HepG2 (cell line): ENCODE measurements at regions not wholly inside any gene's neighbourhood (a gene's known extent, or its start where the extent isn't known, plus 50 kb on each side); places are given as distances from the start of the nearest gene placed in this dataset.

Source experiments
- ATAC-seq: fragments of 200-7000 bp; cut with Tn5 transposase; 3 replicates; pipeline ENCODE4 v1.9.1; 2020; ENCODE audit warnings: mild to moderate bottlenecking, moderate library complexity
- BruUV-seq: library from RNA; stranded (reverse); fragments of 400-500 nt; replicated peaks from 2 replicates; lab custom pipeline; 2021; lab: Mats Ljungman, UMichigan
- CTCF ChIA-PET: fragments of 300-600 bp; formaldehyde crosslinking; extraction: SDS; loops from one replicate; lab custom pipeline; 2021; ENCODE audit warnings: low total read pairs, inconsistent platforms, low intra/inter-chr PET ratio; lab: Yijun Ruan, JAX
- POLR2A ChIA-PET: fragments of 350-600 bp; sonication (Branson Sonifier 250); formaldehyde crosslinking; loops from one replicate; lab custom pipeline; 2020; ENCODE audit warnings: antibody characterized with exemption, inconsistent platforms; lab: Yijun Ruan, JAX
- DNase-seq: peaks from one replicate; pipeline ENCODE4 v3.0.0-alpha.2; 2015; ENCODE audit warnings: low spot score
- FAIRE-seq: peaks from 3 replicates; lab custom pipeline; 2011; peaks lifted over from hg19 to GRCh38; lab: Jason Lieb, UNC
- H2AFZ ChIP-seq: one replicate; pipeline ENCODE4 v1.6.1; 2011; ENCODE audit warnings: low read length, inconsistent platforms
- H3K27ac ChIP-seq: fragments of 300-600 bp; 3 replicates; pipeline ENCODE4 v1.8.0; 2011; ENCODE audit warnings: mixed run types, mild to moderate bottlenecking, mixed read lengths, low read length, inconsistent platforms; ENCODE audit not compliant: insufficient read depth; ENCODE audit errors: extremely low read length
- H3K27me3 ChIP-seq, 2 experiments: fragments of 200-600 bp in 1 of 2; 2 replicates in 1 of 2; 3 replicates in 1 of 2; pipeline versions ENCODE4 v1.6.0 to v1.8.0; 2011; ENCODE audit warnings: low read length in 2 of 2, mild to moderate bottlenecking in 2 of 2, moderate library complexity in 2 of 2, inconsistent platforms in 1 of 2; ENCODE audit not compliant: insufficient read depth in 2 of 2, control insufficient read depth in 1 of 2
- H3K36me3 ChIP-seq, 2 experiments: fragments of 200-600 bp in 1 of 2; replicated peaks in 1 of 2; 2 replicates in 1 of 2; 3 replicates in 1 of 2; pipeline versions ENCODE4 v1.5.1 to v1.8.0; 2011; ENCODE audit warnings: low read length in 2 of 2, inconsistent platforms in 1 of 2; ENCODE audit not compliant: insufficient read depth in 2 of 2, control insufficient read depth in 1 of 2
- H3K4me1 ChIP-seq: 2 replicates; pipeline ENCODE4 v1.5.1; 2012; ENCODE audit warnings: low read length, inconsistent platforms; ENCODE audit not compliant: insufficient read depth
- H3K4me2 ChIP-seq: 2 replicates; pipeline ENCODE4 v1.6.0; 2011; ENCODE audit warnings: low read depth, low read length, inconsistent platforms
- H3K4me3 ChIP-seq, 3 experiments: fragments of 200-600 bp in 1 of 3; sonication (generic), shearing (Covaris generic) in 1 of 3; replicated peaks in 1 of 3; 2 replicates each; pipeline ENCODE4 v1.5.1; 2011 to 2016; ENCODE audit warnings: low read length in 3 of 3, inconsistent platforms in 2 of 3, low read depth in 2 of 3, mild to moderate bottlenecking in 2 of 3, control low read depth in 1 of 3, mixed read lengths in 1 of 3; ENCODE audit not compliant: insufficient read depth in 1 of 3
- H3K79me2 ChIP-seq: one replicate; pipeline ENCODE4 v1.6.1; 2011; ENCODE audit warnings: low read length, inconsistent platforms; ENCODE audit not compliant: insufficient read depth
- H3K9ac ChIP-seq: 2 replicates; pipeline ENCODE4 v1.6.0; 2011; ENCODE audit warnings: mild to moderate bottlenecking, low read depth, low read length, inconsistent platforms; ENCODE audit not compliant: insufficient read depth
- H3K9me3 ChIP-seq: 2 replicates; pipeline ENCODE4 v1.5.1; 2012; ENCODE audit warnings: mild to moderate bottlenecking, low read length
- H4K20me1 ChIP-seq: 2 replicates; pipeline ENCODE4 v1.6.0; 2011; ENCODE audit warnings: inconsistent platforms, mild to moderate bottlenecking, low read length, moderate library complexity; ENCODE audit not compliant: insufficient read depth
- AKAP8 ChIP-seq: sonication (generic); formaldehyde crosslinking; IDR thresholded peaks from 2 replicates; pipeline ENCODE4 v1.5.1; 2020; ENCODE audit warnings: mild to moderate bottlenecking, missing genetic modification reagents
- ETV6 ChIP-seq: sonication (generic); formaldehyde crosslinking; conservative IDR thresholded peaks from 2 replicates; pipeline ENCODE4 v1.4.0; 2020; ENCODE audit warnings: missing genetic modification reagents
- KAT2B ChIP-seq: fragments of 150-350 bp; IDR thresholded peaks from 2 replicates; pipeline ENCODE4 v1.6.1; 2014; ENCODE audit warnings: low read depth, low read length, borderline replicate concordance
- KLF15 ChIP-seq: sonication (generic); formaldehyde crosslinking; IDR thresholded peaks from 2 replicates; pipeline ENCODE4 v1.8.1; 2023; ENCODE audit warnings: borderline replicate concordance, mild to moderate bottlenecking, inconsistent platforms, missing genetic modification reagents, mixed read lengths
- MEIS1 ChIP-seq: sonication (generic); formaldehyde crosslinking; IDR thresholded peaks from 2 replicates; pipeline ENCODE4 v1.9.0; 2021; ENCODE audit warnings: mild to moderate bottlenecking, missing genetic modification reagents, moderate library complexity, borderline replicate concordance
- MTERF4 ChIP-seq: sonication (generic); formaldehyde crosslinking; IDR thresholded peaks from 2 replicates; pipeline ENCODE4 v1.8.0; 2023; ENCODE audit warnings: mild to moderate bottlenecking, missing genetic modification reagents
- NFATC3 ChIP-seq: sonication (generic); formaldehyde crosslinking; IDR thresholded peaks from 2 replicates; pipeline ENCODE4 v1.5.1; 2020; ENCODE audit warnings: mild to moderate bottlenecking, missing genetic modification reagents
- NFYB ChIP-seq: sonication (generic); formaldehyde crosslinking; IDR thresholded peaks from 2 replicates; pipeline ENCODE4 v1.4.0; 2020; ENCODE audit warnings: missing genetic modification reagents
- NR3C1 ChIP-seq: sonication (generic); formaldehyde crosslinking; IDR thresholded peaks from 2 replicates; pipeline ENCODE4 v1.4.0; 2020; ENCODE audit warnings: missing genetic modification reagents
- PRDM10 ChIP-seq: sonication (generic); formaldehyde crosslinking; IDR thresholded peaks from 2 replicates; pipeline ENCODE4 v1.4.0; 2020; ENCODE audit warnings: low read depth, missing genetic modification reagents
- RAD21 ChIP-seq: fragments of 450-650 bp; formaldehyde crosslinking; IDR thresholded peaks from 2 replicates; pipeline ENCODE4 v1.5.0; 2020; ENCODE audit warnings: mild to moderate bottlenecking
- RBM39 ChIP-seq: fragments of 200-400 bp; formaldehyde crosslinking; IDR thresholded peaks from one replicate; pipeline ENCODE4 v1.6.1; 2018; ENCODE audit warnings: antibody characterized with exemption, mild to moderate bottlenecking, low read depth, low read length; ENCODE audit not compliant: poor library complexity, severe bottlenecking
- REPIN1 ChIP-seq: sonication (generic); formaldehyde crosslinking; IDR thresholded peaks from 2 replicates; pipeline ENCODE4 v1.8.0; 2022; ENCODE audit warnings: missing genetic modification reagents, low read depth, mild to moderate bottlenecking, borderline replicate concordance
- ZBTB34 ChIP-seq: sonication (generic); formaldehyde crosslinking; IDR thresholded peaks from 2 replicates; pipeline ENCODE4 v1.8.0; 2022; ENCODE audit warnings: mild to moderate bottlenecking, missing genetic modification reagents
- ZKSCAN8 ChIP-seq: IDR thresholded peaks from 2 replicates; pipeline ENCODE4 v1.6.1; 2016; ENCODE audit warnings: borderline replicate concordance, missing genetic modification reagents, missing compliant biosample characterization
- ZNF160 ChIP-seq: sonication (generic); formaldehyde crosslinking; IDR thresholded peaks from 2 replicates; pipeline ENCODE4 v1.8.0; 2022; ENCODE audit warnings: mild to moderate bottlenecking, inconsistent platforms, missing genetic modification reagents
- ZNF260 ChIP-seq: sonication (generic); formaldehyde crosslinking; IDR thresholded peaks from 2 replicates; pipeline ENCODE4 v1.4.0; 2020; ENCODE audit warnings: missing genetic modification reagents, low read depth, mild to moderate bottlenecking, borderline replicate concordance
- ZNF282 ChIP-seq: fragments of 450-650 bp; IDR thresholded peaks from 2 replicates; pipeline ENCODE4 v1.6.1; 2018; ENCODE audit not compliant: partially characterized antibody
- ZNF546 ChIP-seq: sonication (generic); formaldehyde crosslinking; conservative IDR thresholded peaks from 2 replicates; pipeline ENCODE4 v1.8.1; 2023; ENCODE audit warnings: mild to moderate bottlenecking, missing genetic modification reagents
- WGBS: methylation state at CpG from one replicate; pipeline ENCODE4 v1.1.6; 2017; ENCODE audit warnings: low lambda C conversion rate; 5-methylcytosine and 5-hydroxymethylcytosine counted together
- in situ Hi-C: cut with HindIII; loops from 2 replicates; pipeline ENCODE4 v1.10.0; 2017; ENCODE audit warnings: low pct_unique_long_range_greater_than_20kb; ENCODE audit not compliant: extremely low pct_ligation_motif_present
- intact Hi-C: fragments of 100-400 bp; cut with micrococcal nuclease; formaldehyde crosslinking; loops from one replicate; pipeline ENCODE4 v1.10.0; 2022; ENCODE audit not compliant: unreplicated experiment

GRCh38 chr10:42990016-42990720, 86.7 kb upstream of the RET start:
- intact Hi-C loops: no loop called here
- H3K27ac ChIP-seq: no peak overlapping the region
- no TSS peak for BruUV-seq
- in situ Hi-C loops: no loop called here
- H4K20me1 ChIP-seq: no peaks in the 10 kb centered on the region
- no peak for TF ChIP-seq KAT2B
- no peak for TF ChIP-seq NFATC3 (CRISPR knock-in tag)
- TF ChIP-seq ETV6 (CRISPR knock-in tag): no peak
- no peak for TF ChIP-seq MEIS1 (CRISPR knock-in tag)
- TF ChIP-seq PRDM10 (CRISPR knock-in tag): no peak
- TF ChIP-seq ZNF260: no peak
- no peak for TF ChIP-seq RBM39
- TF ChIP-seq NFYB (CRISPR knock-in tag): no peak
- TF ChIP-seq MTERF4 (CRISPR knock-in tag): no peak
- TF ChIP-seq ZNF160 (CRISPR knock-in tag): no peak
- no peak for TF ChIP-seq REPIN1 (CRISPR knock-in tag)
- TF ChIP-seq ZNF282: no peak
- no peak for TF ChIP-seq NR3C1 (CRISPR knock-in tag)
- no peak for TF ChIP-seq KLF15 (CRISPR knock-in tag)
- no peak for TF ChIP-seq RAD21 (CRISPR knock-in tag)
- TF ChIP-seq ZKSCAN8 (CRISPR knock-in tag): no peak
- no peak for TF ChIP-seq AKAP8 (CRISPR knock-in tag)
- TF ChIP-seq ZBTB34 (CRISPR knock-in tag): no peak
- TF ChIP-seq ZNF546 (CRISPR knock-in tag): no peak
- peaks cover 7 to 22% of the 10 kb centered on the region in 2 experiments; a peak in 3 of 5 replicates for H3K27me3 ChIP-seq
- ATAC-seq (no peak), FAIRE-seq (no peak), DNase-seq (no peak)
- H3K79me2 ChIP-seq: no peaks in the 10 kb centered on the region
- H3K9ac ChIP-seq: no peak overlapping the region
- CTCF ChIA-PET: no interaction called here
- WGBS: 0% methylated on average over 1 of the region's 18 CpGs
- H3K4me1 ChIP-seq: no peaks in the 10 kb centered on the region
- H3K9me3 ChIP-seq: no peaks in the 10 kb centered on the region
- no peak overlapping the region for H3K4me3 ChIP-seq
- no peak overlapping the region for H3K4me2 ChIP-seq
- POLR2A ChIA-PET: no interaction called here
- H2AFZ ChIP-seq: no peak overlapping the region
- no peaks in the 10 kb centered on the region for H3K36me3 ChIP-seq
